ENCODE measurements at regions not wholly inside any gene's neighbourhood (a gene's known extent, or its start where the extent isn't known, plus 50 kb on each side); places are given as distances from the start of the nearest gene placed in this dataset.

DNA sequence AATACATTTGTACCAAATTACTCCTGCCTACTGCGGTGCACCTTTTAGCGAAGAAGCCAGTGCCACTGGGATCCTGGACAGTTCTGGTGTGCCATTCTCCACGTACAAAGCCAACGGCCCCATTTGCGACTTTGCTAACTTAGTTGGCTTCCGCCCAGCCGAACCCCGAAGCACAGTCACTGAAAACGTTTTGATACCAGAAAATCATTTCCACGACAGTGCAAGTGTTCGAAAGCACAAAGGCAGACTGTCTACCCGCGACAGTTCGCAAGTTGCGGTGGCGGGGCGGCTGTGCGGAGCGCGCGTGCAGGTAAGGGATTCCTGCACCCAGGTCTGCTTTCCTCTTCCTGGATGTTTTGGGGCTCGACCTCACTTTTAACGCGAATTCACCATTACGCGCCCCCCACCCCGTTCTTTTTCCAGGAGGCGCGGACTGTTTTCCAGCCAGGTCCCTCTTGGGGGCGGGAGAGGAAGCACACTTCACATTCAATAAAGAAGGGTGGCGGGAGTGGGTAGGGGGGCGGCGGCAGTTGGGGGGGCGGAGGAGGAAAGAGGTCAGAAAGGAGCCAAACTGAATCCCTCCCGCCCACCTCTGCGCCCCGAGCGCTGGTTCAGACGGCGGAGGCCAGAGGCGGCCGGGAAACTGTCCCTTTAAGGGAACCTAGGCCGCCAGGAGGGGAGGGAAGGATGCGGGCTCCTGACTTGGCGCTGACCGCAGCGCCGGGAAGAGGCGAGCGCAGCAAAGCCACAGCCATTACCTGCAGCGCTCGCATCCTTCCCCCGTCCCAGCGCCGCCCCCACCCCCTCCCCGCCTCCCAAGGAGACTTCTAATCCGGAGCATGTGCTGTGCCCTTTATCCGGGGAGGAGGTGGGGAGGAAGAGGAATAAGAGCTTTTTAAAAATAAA, 107.4 kb upstream of the KCTD1 start:
- peak; percentile 36 to 62 for DNase-seq
- intact Hi-C loops (cut with DNase I), result loop anchor here in 6 of 10 donors (5.0 to 10.0 kb wide), 7 partner anchors 89 to 1309 kb away; partner anchors contain the start of gene KCTD1 (in 4 of the 6)
- peak; percentile 69 to 89 (median 87) for ATAC-seq
- Histone ChIP-seq H3K36me3 (no peaks in the 10 kb centered on the region), H3K27me3 (peaks cover 0 to 72% (median 2%) of the 10 kb centered on the region in 7 donors), H3K4me1 (peaks cover 2 to 30% (median 18%) of the 10 kb centered on the region in 9 donors), H3K27ac (peak overlapping the region; percentile 81 to 95 (median 86)), H3K9me3 (no peaks in the 10 kb centered on the region), H3K4me3 (peak overlapping the region; percentile 60 to 85 (median 78))
- 1 to 2% methylated on average over 57 to 58 of the region's 58 CpGs for WGBS, 2 donors
- TF ChIP-seq, protein P1, sequence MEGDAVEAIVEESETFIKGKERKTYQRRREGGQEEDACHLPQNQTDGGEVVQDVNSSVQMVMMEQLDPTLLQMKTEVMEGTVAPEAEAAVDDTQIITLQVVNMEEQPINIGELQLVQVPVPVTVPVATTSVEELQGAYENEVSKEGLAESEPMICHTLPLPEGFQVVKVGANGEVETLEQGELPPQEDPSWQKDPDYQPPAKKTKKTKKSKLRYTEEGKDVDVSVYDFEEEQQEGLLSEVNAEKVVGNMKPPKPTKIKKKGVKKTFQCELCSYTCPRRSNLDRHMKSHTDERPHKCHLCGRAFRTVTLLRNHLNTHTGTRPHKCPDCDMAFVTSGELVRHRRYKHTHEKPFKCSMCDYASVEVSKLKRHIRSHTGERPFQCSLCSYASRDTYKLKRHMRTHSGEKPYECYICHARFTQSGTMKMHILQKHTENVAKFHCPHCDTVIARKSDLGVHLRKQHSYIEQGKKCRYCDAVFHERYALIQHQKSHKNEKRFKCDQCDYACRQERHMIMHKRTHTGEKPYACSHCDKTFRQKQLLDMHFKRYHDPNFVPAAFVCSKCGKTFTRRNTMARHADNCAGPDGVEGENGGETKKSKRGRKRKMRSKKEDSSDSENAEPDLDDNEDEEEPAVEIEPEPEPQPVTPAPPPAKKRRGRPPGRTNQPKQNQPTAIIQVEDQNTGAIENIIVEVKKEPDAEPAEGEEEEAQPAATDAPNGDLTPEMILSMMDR (IDR thresholded peaks at IDR 0.05), result peak in 5 of 9 donors; percentile 15 to 34 (median 22)

DNA sequence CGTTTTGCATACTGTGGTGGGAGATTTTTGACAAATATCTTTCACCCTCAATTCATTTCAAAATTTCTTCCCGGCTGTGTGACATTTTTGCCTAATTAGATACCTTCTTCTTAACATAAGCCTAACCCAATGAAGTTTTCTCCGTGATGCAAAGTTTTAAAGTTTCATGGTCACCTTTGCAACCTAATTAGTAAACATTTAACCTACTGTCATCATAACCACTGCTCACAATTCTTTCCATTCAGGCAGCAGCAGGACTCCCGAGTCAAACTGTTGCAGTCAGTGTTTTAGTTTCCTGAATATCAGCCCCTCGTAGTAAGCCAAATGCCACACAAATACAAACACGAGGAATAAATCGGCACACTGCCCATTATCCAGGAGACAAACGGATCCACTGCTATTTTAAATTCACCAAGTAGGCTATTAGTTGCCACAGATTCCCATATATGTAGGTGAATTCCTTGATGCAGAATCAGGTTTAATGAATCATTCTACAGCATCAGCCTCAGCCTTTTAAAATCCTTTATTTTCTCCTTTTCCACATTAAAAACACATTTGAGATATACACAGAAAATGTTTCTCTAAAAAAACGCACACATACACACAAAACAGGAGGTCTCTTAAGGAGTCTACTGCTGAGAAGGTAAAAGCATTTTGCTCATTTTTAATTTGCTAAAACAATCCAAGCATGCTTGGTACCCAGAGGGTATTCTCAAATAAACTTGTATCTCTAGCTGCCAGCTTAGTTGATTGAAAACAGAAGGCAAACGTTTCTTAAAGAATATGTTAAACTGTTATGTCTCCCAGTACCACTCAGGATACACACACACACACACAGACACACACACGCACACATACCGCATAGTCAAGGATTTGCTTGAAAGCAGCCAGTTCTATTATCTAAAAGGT, 106.5 kb upstream of the KCTD1 start:
- WGBS, 2 donors, result 17 to 20% methylated on average over 12 of the region's 12 CpGs
- DNase-seq (no peak), ATAC-seq (peak in 1 of 8 donors; percentile 3)
- Histone ChIP-seq H3K4me1 (peaks cover 2 to 30% (median 18%) of the 10 kb centered on the region in 9 donors), H3K27me3 (peaks cover 0 to 74% (median 0%) of the 10 kb centered on the region in 7 donors), H3K27ac (peak overlapping the region in 5 of 10 donors; percentile 85 to 95 (median 91)), H3K4me3 (peak overlapping the region in 9 of 10 donors; percentile 60 to 85 (median 78)), H3K9me3 (no peaks in the 10 kb centered on the region), H3K36me3 (no peaks in the 10 kb centered on the region)
- TF ChIP-seq, protein P1 (IDR thresholded peaks at IDR 0.05), result no peak
- intact Hi-C loops (cut with DNase I), result loop anchor here in 6 of 10 donors (5.0 to 10.0 kb wide), 9 partner anchors 90 to 1310 kb away; partner anchors contain the start of gene KCTD1 (in 4 of the 6)

DNA sequence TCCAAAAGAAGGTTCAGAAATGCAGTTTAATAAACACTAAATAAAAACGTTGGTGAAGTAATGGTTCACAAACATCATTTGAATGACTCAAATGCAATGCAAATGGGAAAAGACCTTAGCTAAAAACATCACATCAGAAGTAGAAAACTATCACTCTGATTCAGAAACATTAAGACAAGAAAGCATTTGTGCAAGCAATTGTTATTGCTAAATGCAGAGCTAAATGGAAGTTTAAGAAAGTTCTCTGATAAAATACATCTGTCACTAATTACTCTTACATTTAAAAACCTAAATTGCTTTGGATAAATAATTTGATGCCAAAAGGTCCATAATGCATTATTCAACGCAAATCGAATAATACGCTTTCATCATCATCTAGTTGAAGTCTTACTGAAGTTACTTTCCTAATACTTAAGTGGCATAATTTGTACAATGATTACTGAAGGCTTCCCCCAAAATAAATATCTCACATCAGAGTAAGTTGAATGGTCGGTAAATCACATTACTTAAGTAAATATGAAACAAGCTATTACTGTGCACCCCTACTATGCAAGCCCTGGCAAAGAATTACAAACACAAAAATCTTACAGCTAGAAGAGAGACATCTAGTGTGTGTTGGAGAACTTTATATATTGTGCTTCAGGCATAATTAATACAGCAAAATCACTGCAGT, 105.7 kb upstream of the KCTD1 start:
- WGBS, 2 donors, result 57 to 73% methylated on average over 5 of the region's 5 CpGs
- intact Hi-C loops (cut with DNase I), result loop anchor here in 5 of 10 donors (5.0 to 10.0 kb wide), 7 partner anchors 91 to 1311 kb away; partner anchors contain the start of gene KCTD1 (in 3 of the 5)

More for the DNA sequence above, 105.7 kb upstream of the KCTD1 start:
- Histone ChIP-seq H3K4me3 (no peak overlapping the region), H3K27ac (peak overlapping the region in 1 of 10 donors; percentile 91), H3K36me3 (no peaks in the 10 kb centered on the region), H3K27me3 (peaks cover 0 to 71% (median 0%) of the 10 kb centered on the region in 7 donors), H3K4me1 (peaks cover 2 to 36% (median 20%) of the 10 kb centered on the region in 9 donors), H3K9me3 (no peaks in the 10 kb centered on the region)
- DNase-seq, result no peak
- TF ChIP-seq, protein P1 (IDR thresholded peaks at IDR 0.05), result no peak
- ATAC-seq, result no peak
